GM12875 (cell line): ENCODE measurements at regions not wholly inside any gene's neighbourhood (a gene's known extent, or its start where the extent isn't known, plus 50 kb on each side); places are given as distances from the start of the nearest gene placed in this dataset.
"Not testable (repeated sequence)": the region's sequence is repeated elsewhere in the genome, so short reads cannot be mapped to it uniquely, and the experiment has no call there.

Source experiments
- H3K4me3 ChIP-seq: one replicate; pipeline ENCODE4 v1.5.1; 2011; ENCODE audit warnings: low read depth, low read length, control low read depth
- CTCF ChIP-seq: IDR thresholded peaks from 2 replicates; pipeline ENCODE4 v1.5.1; 2011; ENCODE audit warnings: low read depth, mild to moderate bottlenecking, control low read depth, inconsistent platforms, low read length, moderate library complexity, borderline replicate concordance; ENCODE audit not compliant: insufficient read depth

DNA sequence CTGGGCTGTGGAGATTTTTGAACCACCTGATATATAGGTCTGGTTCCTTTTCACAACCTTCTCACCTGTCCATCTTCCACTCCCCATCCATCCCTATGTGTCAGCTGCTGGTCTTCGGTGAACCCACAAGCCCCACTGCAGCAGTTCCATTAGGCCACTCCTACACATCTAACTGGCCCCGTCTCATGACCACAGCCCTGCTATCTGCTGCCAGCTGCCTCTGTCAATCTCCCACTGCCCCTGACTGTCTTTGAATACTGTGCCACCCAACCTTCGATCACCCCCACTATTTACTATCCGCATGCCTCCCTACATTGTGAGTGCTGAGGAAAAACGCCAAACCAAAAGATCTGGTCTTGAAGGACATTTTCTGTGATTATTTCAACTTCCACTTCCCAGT lies 795.4 kb downstream of the IGSF11 start:
- no peak overlapping the region for H3K4me3 ChIP-seq
- no peak for TF ChIP-seq CTCF

GRCh38 chr3:118244761-118245160 lies 789.9 kb downstream of the IGSF11 start:
- TF ChIP-seq CTCF: no peak
- H3K4me3 ChIP-seq: no peak overlapping the region

- TF ChIP-seq CTCF: no peak
Observed at GRCh38 chr3:118245312-118245711, 789.3 kb downstream of the IGSF11 start.

GRCh38 chr3:118258850-118259249 lies 775.8 kb downstream of the IGSF11 start:
- not testable (repeated sequence) for H3K4me3 ChIP-seq

More at GRCh38 chr3:118245312-118245711, 789.3 kb downstream of the IGSF11 start:
- no peak overlapping the region for H3K4me3 ChIP-seq

GRCh38 chr3:118262800-118263402 lies 771.7 kb downstream of the IGSF11 start:
- no peak for TF ChIP-seq CTCF
- no peak overlapping the region for H3K4me3 ChIP-seq

GRCh38 chr3:118267588-118267987 lies 767.1 kb downstream of the IGSF11 start:
- no peak for TF ChIP-seq CTCF
- no peak overlapping the region for H3K4me3 ChIP-seq

GRCh38 chr3:118269537-118270125 lies 765.0 kb downstream of the IGSF11 start:
- TF ChIP-seq CTCF: no peak
- H3K4me3 ChIP-seq: no peak overlapping the region
